Prostate gland (tissue), 2 donors: ENCODE measurements at regions not wholly inside any gene's neighbourhood (a gene's known extent, or its start where the extent isn't known, plus 50 kb on each side); places are given as distances from the start of the nearest gene placed in this dataset.

Experiments
- CTCF ChIP-seq, 4 experiments: fragments of 200-600 bp in 2 of 4; fragments of 450-650 bp in 2 of 4; sonication (generic) in 2 of 4; IDR thresholded peaks; 1 replicate in 3 of 4; 2 replicates in 1 of 4; pipeline ENCODE4 v1.5.1; 2016 to 2019; ENCODE audit warnings: antibody characterized with exemption in 4 of 4, mild to moderate bottlenecking in 2 of 4, moderate library complexity in 2 of 4
- POLR2A ChIP-seq: fragments of 450-650 bp; IDR thresholded peaks from one replicate; pipeline ENCODE4 v1.6.1; 2016; ENCODE audit warnings: antibody characterized with exemption, mild to moderate bottlenecking
- POLR2AphosphoS5 ChIP-seq: sonication (generic); formaldehyde crosslinking; IDR thresholded peaks from one replicate; pipeline ENCODE4 v1.6.1; 2017; ENCODE audit warnings: antibody characterized with exemption

GRCh38 chr2:108165729-108166128 is 74.0 kb upstream of the SULT1C3 start:
- TF ChIP-seq CTCF (IDR thresholded peaks at IDR 0.05) (no peak), POLR2A (no peak), POLR2AphosphoS5 (no peak)
